Naive thymus-derived CD4-positive, alpha-beta T cell (primary cell): ENCODE measurements at regions not wholly inside any gene's neighbourhood (a gene's known extent, or its start where the extent isn't known, plus 50 kb on each side); places are given as distances from the start of the nearest gene placed in this dataset.

ENCODE experiments used
- ATAC-seq: fragments of 150-1000 bp; cut with Tn5 transposase; 2 replicates; pipeline ENCODE4 v1.10.0; 2021; ENCODE audit warnings: mild to moderate bottlenecking, moderate library complexity
- CTCF ChIA-PET: fragments of 350-600 bp; sonication (Branson Sonifier 250); formaldehyde crosslinking; loops from one replicate; lab custom pipeline; 2021; ENCODE audit warnings: antibody characterized with exemption; lab: Charles Lee
- POLR2A ChIA-PET: fragments of 350-600 bp; sonication (Branson Sonifier 250); formaldehyde crosslinking; loops from one replicate; lab custom pipeline; 2021; ENCODE audit warnings: antibody characterized with exemption, inconsistent platforms; lab: Charles Lee
- DNase-seq, 9 donors: peaks; one replicate each; pipeline versions ENCODE4 v3.0.0 to v3.0.0-alpha.2; 2020 to 2022; ENCODE audit warnings: mixed read lengths in 1 of 9
- H3K27ac ChIP-seq: one replicate; pipeline ENCODE4 v1.7.0; 2013; ENCODE audit warnings: mild to moderate bottlenecking, low read depth, low read length, moderate library complexity
- H3K27me3 ChIP-seq, 2 donors: one replicate each; pipeline ENCODE4 v1.7.0; 2013; ENCODE audit warnings: low read length in 2 of 2, mild to moderate bottlenecking in 2 of 2, moderate library complexity in 2 of 2; ENCODE audit not compliant: control insufficient read depth in 2 of 2, insufficient read depth in 2 of 2
- H3K36me3 ChIP-seq, 3 experiments: 1 replicate in 2 of 3; 2 replicates in 1 of 3; pipeline ENCODE4 v1.7.0; 2013; ENCODE audit warnings: low read length in 3 of 3, mild to moderate bottlenecking in 3 of 3, moderate library complexity in 1 of 3; ENCODE audit not compliant: insufficient read depth in 3 of 3, control insufficient read depth in 2 of 3
- H3K4me1 ChIP-seq, 2 donors: one replicate each; pipeline ENCODE4 v1.7.0; 2013; ENCODE audit warnings: low read length in 2 of 2, mild to moderate bottlenecking in 2 of 2, moderate library complexity in 1 of 2; ENCODE audit not compliant: control insufficient read depth in 2 of 2, insufficient read depth in 2 of 2
- H3K4me3 ChIP-seq: 2 replicates; pipeline ENCODE4 v1.7.0; 2013; ENCODE audit warnings: mild to moderate bottlenecking, low read length
- H3K9me3 ChIP-seq, 3 experiments: 1 replicate in 2 of 3; 2 replicates in 1 of 3; pipeline ENCODE4 v1.7.0; 2013; ENCODE audit warnings: low read length in 3 of 3; ENCODE audit not compliant: control insufficient read depth in 2 of 3
- H3K27ac Mint-ChIP-seq, 9 donors: one replicate each; pipeline ENCODE4 v1.8.0; 2020 to 2022; ENCODE audit warnings: mixed read lengths in 9 of 9, mild to moderate bottlenecking in 8 of 9, moderate library complexity in 5 of 9, inconsistent platforms in 2 of 9
- H3K27me3 Mint-ChIP-seq, 5 donors: one replicate each; pipeline ENCODE4 v1.8.0; 2021 to 2022; ENCODE audit warnings: mixed read lengths in 5 of 5, mild to moderate bottlenecking in 1 of 5
- H3K36me3 Mint-ChIP-seq, 5 donors: one replicate each; pipeline ENCODE4 v1.8.0; 2020 to 2022; ENCODE audit warnings: mixed read lengths in 5 of 5, mild to moderate bottlenecking in 3 of 5, inconsistent platforms in 1 of 5
- H3K4me1 Mint-ChIP-seq, 7 donors: one replicate each; pipeline ENCODE4 v1.8.0; 2020 to 2022; ENCODE audit warnings: mixed read lengths in 7 of 7, mild to moderate bottlenecking in 3 of 7, inconsistent platforms in 1 of 7
- H3K4me3 Mint-ChIP-seq, 10 donors: one replicate each; pipeline ENCODE4 v1.8.0; 2020 to 2022; ENCODE audit warnings: mild to moderate bottlenecking in 10 of 10, mixed read lengths in 10 of 10, moderate library complexity in 6 of 10, inconsistent platforms in 2 of 10
- H3K9me3 Mint-ChIP-seq, 11 donors: one replicate each; pipeline ENCODE4 v1.8.0; 2020 to 2022; ENCODE audit warnings: mixed read lengths in 11 of 11, mild to moderate bottlenecking in 4 of 11, inconsistent platforms in 1 of 11, moderate library complexity in 1 of 11
- intact Hi-C, 2 donors: fragments of 100-400 bp; cut with micrococcal nuclease; formaldehyde crosslinking; loops; one replicate each; pipeline ENCODE4 v1.15.1; 2023

GRCh38 chr18:53797998-53798495 is 426.4 kb downstream of the MBD2 start:
- peaks cover 0 to 4% (median 0%) of the 10 kb centered on the region in 5 donors for H3K36me3 Mint-ChIP-seq
- Histone ChIP-seq H3K27me3 (no peaks in the 10 kb centered on the region), H3K9me3 (no peaks in the 10 kb centered on the region), H3K27ac (no peak overlapping the region), H3K36me3 (no peaks in the 10 kb centered on the region), H3K4me1 (no peaks in the 10 kb centered on the region), H3K4me3 (no peak overlapping the region)
- H3K4me3 Mint-ChIP-seq: no peak overlapping the region
- POLR2A ChIA-PET: no interaction called here
- ATAC-seq (no peak), DNase-seq (no peak)
- H3K4me1 Mint-ChIP-seq: no peaks in the 10 kb centered on the region
- peaks cover 0 to 20% (median 2%) of the 10 kb centered on the region in 11 donors for H3K9me3 Mint-ChIP-seq
- H3K27me3 Mint-ChIP-seq: no peaks in the 10 kb centered on the region
- no peak overlapping the region for H3K27ac Mint-ChIP-seq
- intact Hi-C loops: no loop called here
- CTCF ChIA-PET: no interaction called here

DNA sequence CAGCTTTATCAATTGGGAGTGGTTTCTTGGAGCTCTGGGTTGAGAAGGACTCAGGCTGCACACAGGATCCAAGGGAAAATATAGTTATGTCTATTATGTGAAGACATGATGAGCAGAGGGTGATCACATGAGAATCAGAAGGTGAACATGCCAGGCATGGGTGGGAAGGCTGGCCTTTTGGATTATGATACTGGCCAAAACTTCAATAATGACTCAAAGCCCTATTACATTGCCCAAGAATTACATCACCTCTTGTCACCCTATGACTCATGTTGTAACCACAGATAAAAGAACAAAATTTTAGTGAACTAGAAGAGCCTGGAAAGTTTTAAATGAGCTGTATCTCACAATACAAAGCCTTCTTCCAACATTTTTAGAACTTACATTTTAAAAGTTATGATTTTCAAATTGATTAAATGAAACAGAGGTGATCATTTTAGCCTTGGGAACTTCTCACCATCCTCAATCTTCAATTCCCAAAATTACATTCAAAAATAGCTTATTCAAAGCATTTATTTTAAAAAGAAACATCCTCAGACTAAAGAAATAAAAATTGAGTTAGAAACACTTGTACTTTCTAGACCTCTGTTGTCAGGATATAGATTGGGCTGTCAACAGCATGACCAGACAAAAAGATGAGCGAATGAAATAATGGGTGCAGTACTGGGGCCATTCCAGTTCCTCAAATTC is 428.3 kb downstream of the MBD2 start:
- Mint-ChIP-seq H3K4me1 (no peaks in the 10 kb centered on the region), H3K9me3 (peaks cover 0 to 18% (median 3%) of the 10 kb centered on the region in 11 donors), H3K36me3 (peaks cover 0 to 4% (median 0%) of the 10 kb centered on the region in 5 donors), H3K27me3 (no peaks in the 10 kb centered on the region), H3K4me3 (no peak overlapping the region), H3K27ac (no peak overlapping the region)
- H3K27me3 ChIP-seq: no peaks in the 10 kb centered on the region
- intact Hi-C loops: no loop called here
- DNase-seq (no peak), ATAC-seq (no peak)
- CTCF ChIA-PET: no interaction called here
- POLR2A ChIA-PET: no interaction called here
- no peaks in the 10 kb centered on the region for H3K36me3 ChIP-seq
- H3K4me3 ChIP-seq: no peak overlapping the region
- no peak overlapping the region for H3K27ac ChIP-seq
- H3K9me3 ChIP-seq: no peaks in the 10 kb centered on the region
- H3K4me1 ChIP-seq: no peaks in the 10 kb centered on the region

- POLR2A ChIA-PET: no interaction called here
- no peak overlapping the region for H3K4me3 Mint-ChIP-seq
Observed at GRCh38 chr18:53795610-53796009, 428.9 kb downstream of the MBD2 start.

DNA sequence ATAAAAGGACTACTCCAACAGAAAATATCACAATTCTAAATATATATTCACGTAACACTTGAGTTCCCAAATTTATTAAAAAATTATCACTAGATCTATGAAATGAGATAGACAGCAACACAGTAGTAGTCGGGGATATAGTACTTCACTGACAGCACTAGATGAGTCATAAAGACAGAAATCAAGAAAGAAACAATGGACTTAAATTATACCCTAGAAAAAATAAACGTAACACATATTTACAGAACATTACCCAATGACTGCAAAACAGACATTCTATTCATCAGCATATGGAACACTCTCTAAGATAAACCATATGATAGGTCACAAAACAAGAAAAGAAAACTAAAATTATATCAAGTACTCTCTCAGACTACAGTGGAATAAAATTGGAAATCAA is 429.4 kb downstream of the MBD2 start:
- Histone ChIP-seq H3K27ac (no peak overlapping the region), H3K9me3 (no peaks in the 10 kb centered on the region), H3K36me3 (no peaks in the 10 kb centered on the region), H3K27me3 (no peaks in the 10 kb centered on the region), H3K4me1 (no peaks in the 10 kb centered on the region), H3K4me3 (no peak overlapping the region)
- intact Hi-C loops: no loop called here
- Mint-ChIP-seq H3K4me1 (no peaks in the 10 kb centered on the region), H3K4me3 (no peak overlapping the region), H3K36me3 (peaks cover 0 to 4% (median 0%) of the 10 kb centered on the region in 5 donors), H3K27me3 (no peaks in the 10 kb centered on the region), H3K27ac (no peak overlapping the region), H3K9me3 (peaks cover 0 to 14% (median 3%) of the 10 kb centered on the region in 11 donors)
- POLR2A ChIA-PET: no interaction called here
- CTCF ChIA-PET: no interaction called here
- ATAC-seq (no peak), DNase-seq (no peak)

More at GRCh38 chr18:53795610-53796009, 428.9 kb downstream of the MBD2 start:
- no peaks in the 10 kb centered on the region for H3K4me1 Mint-ChIP-seq
- Histone ChIP-seq H3K4me1 (no peaks in the 10 kb centered on the region), H3K27ac (no peak overlapping the region), H3K27me3 (no peaks in the 10 kb centered on the region), H3K4me3 (no peak overlapping the region), H3K9me3 (no peaks in the 10 kb centered on the region), H3K36me3 (no peaks in the 10 kb centered on the region)
- no peak for DNase-seq
- intact Hi-C loops: no loop called here
- CTCF ChIA-PET: no interaction called here
- H3K9me3 Mint-ChIP-seq: peaks cover 0 to 17% (median 3%) of the 10 kb centered on the region in 11 donors
- peaks cover 0 to 4% (median 0%) of the 10 kb centered on the region in 5 donors for H3K36me3 Mint-ChIP-seq
- H3K27me3 Mint-ChIP-seq: no peaks in the 10 kb centered on the region
- no peak for ATAC-seq
- H3K27ac Mint-ChIP-seq: no peak overlapping the region

- intact Hi-C loops: no loop called here
Observed at GRCh38 chr18:53792762-53793161, 431.7 kb downstream of the MBD2 start.

GRCh38 chr18:53790786-53791185 is 433.7 kb downstream of the MBD2 start:
- Histone ChIP-seq H3K36me3 (no peaks in the 10 kb centered on the region), H3K4me3 (no peak overlapping the region), H3K4me1 (no peaks in the 10 kb centered on the region), H3K27me3 (no peaks in the 10 kb centered on the region), H3K9me3 (no peaks in the 10 kb centered on the region), H3K27ac (no peak overlapping the region)
- ChIA-PET POLR2A (no interaction called here), CTCF (no interaction called here)
- Mint-ChIP-seq H3K27ac (no peak overlapping the region), H3K9me3 (peaks cover 0 to 14% (median 3%) of the 10 kb centered on the region in 11 donors), H3K4me3 (no peak overlapping the region), H3K4me1 (no peaks in the 10 kb centered on the region), H3K36me3 (peaks cover 0 to 4% (median 0%) of the 10 kb centered on the region in 5 donors), H3K27me3 (no peaks in the 10 kb centered on the region)
- intact Hi-C loops: no loop called here
- DNase-seq: no peak
- ATAC-seq: no peak

More at GRCh38 chr18:53792762-53793161, 431.7 kb downstream of the MBD2 start:
- Histone ChIP-seq H3K4me3 (no peak overlapping the region), H3K27ac (no peak overlapping the region), H3K9me3 (no peaks in the 10 kb centered on the region), H3K27me3 (no peaks in the 10 kb centered on the region), H3K36me3 (no peaks in the 10 kb centered on the region), H3K4me1 (no peaks in the 10 kb centered on the region)
- peaks cover 0 to 16% (median 3%) of the 10 kb centered on the region in 11 donors for H3K9me3 Mint-ChIP-seq
- no peak overlapping the region for H3K4me3 Mint-ChIP-seq
- no peaks in the 10 kb centered on the region for H3K4me1 Mint-ChIP-seq
- DNase-seq: no peak
- CTCF ChIA-PET: no interaction called here
- ATAC-seq: no peak
- no peaks in the 10 kb centered on the region for H3K27me3 Mint-ChIP-seq
- POLR2A ChIA-PET: no interaction called here
- H3K36me3 Mint-ChIP-seq: peaks cover 0 to 4% (median 0%) of the 10 kb centered on the region in 5 donors
- H3K27ac Mint-ChIP-seq: no peak overlapping the region
